Heart right ventricle (tissue), 16 donors: ENCODE measurements at regions not wholly inside any gene's neighbourhood (a gene's known extent, or its start where the extent isn't known, plus 50 kb on each side); places are given as distances from the start of the nearest gene placed in this dataset.

Source experiments
- ATAC-seq, 8 donors: fragments of 200-7000 bp; cut with Tn5 transposase; one replicate each; pipeline ENCODE4 v1.9.1; 2020; ENCODE audit warnings: mild to moderate bottlenecking in 8 of 8, moderate library complexity in 8 of 8, moderate number of reproducible peaks in 1 of 8
- DNase-seq, 2 donors: peaks; one replicate each; pipeline ENCODE4 v3.0.0-alpha.2; 2020
- H3K27ac ChIP-seq, 10 donors: fragments of 200-600 bp; sonication (generic) in 2 of 10; one replicate each; pipeline versions ENCODE4 v1.5.0 to v1.8.0; 2020 to 2022; ENCODE audit warnings: mild to moderate bottlenecking in 3 of 10
- H3K27me3 ChIP-seq, 7 donors: fragments of 200-600 bp; one replicate each; pipeline ENCODE4 v1.8.0; 2021 to 2022; ENCODE audit warnings: mild to moderate bottlenecking in 2 of 7
- H3K36me3 ChIP-seq, 9 donors: fragments of 200-600 bp; sonication (generic) in 1 of 9; one replicate each; pipeline versions ENCODE4 v1.5.0 to v1.8.0; 2020 to 2022; ENCODE audit warnings: mild to moderate bottlenecking in 2 of 9
- H3K4me1 ChIP-seq, 9 donors: fragments of 200-600 bp; sonication (generic) in 1 of 9; one replicate each; pipeline versions ENCODE4 v1.5.0 to v1.8.0; 2020 to 2022; ENCODE audit warnings: mild to moderate bottlenecking in 4 of 9
- H3K4me3 ChIP-seq, 10 donors: fragments of 200-600 bp; sonication (generic) in 2 of 10; one replicate each; pipeline versions ENCODE4 v1.5.0 to v1.8.0; 2020 to 2022; ENCODE audit warnings: mild to moderate bottlenecking in 7 of 10, moderate library complexity in 2 of 10
- H3K9me3 ChIP-seq, 11 donors: fragments of 200-600 bp in 10 of 11; sonication (generic) in 2 of 11; one replicate each; pipeline versions ENCODE4 v1.5.0 to v1.8.0; 2013 to 2022; ENCODE audit warnings: mild to moderate bottlenecking in 2 of 11, control low read depth in 1 of 11, moderate library complexity in 1 of 11
- WGBS, 2 donors: extraction: QIAGEN DNeasy Blood & Tissue Kit; methylation state at CpG; one replicate each; pipeline ENCODE4 v1.1.7; 2013; ENCODE audit warnings: inconsistent platforms in 1 of 2; 5-methylcytosine and 5-hydroxymethylcytosine counted together
- intact Hi-C, 10 donors: fragments of 100-400 bp; cut with DNase I; formaldehyde crosslinking; loops; one replicate each; pipeline versions ENCODE4 v1.11.1 to v1.14.2; 2022
- TF ChIP-seq, protein P1 (sequence below), 9 donors: fragments of 200-600 bp; sonication (generic) in 2 of 9; IDR thresholded peaks; one replicate each; pipeline versions ENCODE4 v1.5.0 to v1.8.0; 2021 to 2022; ENCODE audit warnings: antibody characterized with exemption in 9 of 9, mild to moderate bottlenecking in 5 of 9, moderate library complexity in 1 of 9
- donor health status: Arrhythmogenic right ventricular cardiomyopathy.
- donor health status: ischemic (EF 13 %, LVEDD 7.1; RV severe dilation, severe dysfunction).
- donor health status: healthy with polysubstance abuse.
- donor health status: DM: no; HTN: yes; CAD: no.
- donor health status: DM: no; HTN: no; CAD: no.
- donor health status: ischemic (EF 25% LVEDD 6.9; RV normal size, moderate dysfunction).
- donor health status: ischemic (EF 25% LVEDD 5.7; RV mildly dilated, moderate dysfunction).
- donor health status: healthy.
- donor health status: DM: yes; HTN: yes; CAD: no.
- donor health status: Ischemic cardiomyopathy.
- donor health status: ischemic (EF 35%, LVEDD 5.7; RV mildly dilated, moderate dysfunction).
- donor health status: nonischemic (EF 11% LVEDD 7.7; RV severe dilation, severe dysfunction).
- donor health status: DM: yes; HTN: yes; CAD: no.
- donor health status: PGD.
- donor health status: ischemic (EF 29% LVEDD 5.4; RV normal size, mild dysfunction).
- donor health status: nonischemic (EF 23%, LVEDD 6.1; RV moderate dilation, normal function).

DNA sequence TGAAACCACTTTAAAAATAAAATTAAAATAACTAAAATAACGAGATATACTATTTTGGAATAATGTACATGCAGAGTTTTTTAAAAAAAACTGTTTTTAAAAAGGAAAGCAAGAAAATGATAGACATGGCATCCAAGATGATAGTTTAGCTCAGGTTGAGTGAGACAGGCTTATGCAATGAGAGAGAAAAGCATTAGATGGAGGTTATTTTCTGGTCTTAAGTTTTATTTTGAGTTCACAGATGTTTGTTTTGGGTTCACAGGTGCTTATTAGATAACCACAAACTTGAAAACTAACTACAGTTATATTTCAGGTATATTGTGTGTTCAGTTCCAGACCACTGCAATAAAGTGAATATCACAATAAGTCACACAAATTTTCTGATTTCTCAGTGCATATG lies 413.6 kb upstream of the TMCO5A start:
- Histone ChIP-seq H3K36me3 (no peaks in the 10 kb centered on the region), H3K4me3 (no peak overlapping the region), H3K9me3 (peaks cover 0 to 13% (median 0%) of the 10 kb centered on the region in 11 donors), H3K27ac (no peak overlapping the region), H3K27me3 (no peaks in the 10 kb centered on the region), H3K4me1 (no peaks in the 10 kb centered on the region)
- DNase-seq = no peak
- no peak for ATAC-seq
- intact Hi-C loops = no loop called here
- TF ChIP-seq, protein P1, sequence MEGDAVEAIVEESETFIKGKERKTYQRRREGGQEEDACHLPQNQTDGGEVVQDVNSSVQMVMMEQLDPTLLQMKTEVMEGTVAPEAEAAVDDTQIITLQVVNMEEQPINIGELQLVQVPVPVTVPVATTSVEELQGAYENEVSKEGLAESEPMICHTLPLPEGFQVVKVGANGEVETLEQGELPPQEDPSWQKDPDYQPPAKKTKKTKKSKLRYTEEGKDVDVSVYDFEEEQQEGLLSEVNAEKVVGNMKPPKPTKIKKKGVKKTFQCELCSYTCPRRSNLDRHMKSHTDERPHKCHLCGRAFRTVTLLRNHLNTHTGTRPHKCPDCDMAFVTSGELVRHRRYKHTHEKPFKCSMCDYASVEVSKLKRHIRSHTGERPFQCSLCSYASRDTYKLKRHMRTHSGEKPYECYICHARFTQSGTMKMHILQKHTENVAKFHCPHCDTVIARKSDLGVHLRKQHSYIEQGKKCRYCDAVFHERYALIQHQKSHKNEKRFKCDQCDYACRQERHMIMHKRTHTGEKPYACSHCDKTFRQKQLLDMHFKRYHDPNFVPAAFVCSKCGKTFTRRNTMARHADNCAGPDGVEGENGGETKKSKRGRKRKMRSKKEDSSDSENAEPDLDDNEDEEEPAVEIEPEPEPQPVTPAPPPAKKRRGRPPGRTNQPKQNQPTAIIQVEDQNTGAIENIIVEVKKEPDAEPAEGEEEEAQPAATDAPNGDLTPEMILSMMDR (IDR thresholded peaks at IDR 0.05) = no peak
- WGBS, 2 donors = 52 to 57% methylated on average over 1 of the region's 1 CpG

DNA sequence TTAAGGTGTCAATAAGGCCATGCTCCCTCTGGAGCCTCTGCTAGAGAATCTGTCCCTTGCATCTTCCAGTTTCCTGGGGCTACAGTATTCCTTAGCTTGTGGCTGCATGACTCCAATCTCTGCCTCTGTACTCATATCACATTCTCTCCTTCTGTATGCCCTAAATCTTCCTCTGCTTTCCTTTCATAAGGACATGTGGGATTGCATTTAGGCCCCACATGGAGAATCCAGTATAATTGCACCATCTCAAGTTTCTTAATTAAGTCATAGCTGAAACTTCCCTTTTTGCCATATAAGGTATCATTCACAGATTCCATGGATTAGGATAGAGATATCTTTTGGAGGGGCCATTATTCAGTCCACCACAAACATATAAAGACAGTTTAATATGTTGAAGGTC lies 409.8 kb upstream of the TMCO5A start:
- intact Hi-C loops = no loop called here
- no peak for DNase-seq
- H3K27ac ChIP-seq = no peak overlapping the region
- no peaks in the 10 kb centered on the region for H3K4me1 ChIP-seq
- no peak for ATAC-seq
- H3K36me3 ChIP-seq = no peaks in the 10 kb centered on the region
- H3K9me3 ChIP-seq = peaks cover 0 to 13% (median 0%) of the 10 kb centered on the region in 11 donors
- H3K4me3 ChIP-seq = no peak overlapping the region
- TF ChIP-seq, protein P1 (IDR thresholded peaks at IDR 0.05) = no peak
- H3K27me3 ChIP-seq = no peaks in the 10 kb centered on the region

DNA sequence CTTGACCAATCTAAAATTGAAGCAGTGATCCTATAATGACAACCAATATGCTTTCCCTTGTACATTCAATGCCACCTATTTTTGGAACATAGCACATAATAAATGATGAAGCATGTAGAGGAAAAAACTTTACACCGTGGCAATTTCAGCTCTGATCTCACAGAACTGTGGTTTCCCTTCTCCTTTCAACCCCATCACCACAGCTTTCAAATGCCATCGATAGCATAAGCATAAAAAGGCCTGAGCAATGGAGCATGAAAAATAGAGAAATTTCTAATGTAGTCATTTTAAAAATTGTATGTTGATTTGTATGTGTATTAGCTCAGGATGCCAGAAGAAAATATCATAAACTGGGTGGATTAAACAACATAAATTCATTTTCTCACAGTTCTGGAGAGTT lies 406.0 kb upstream of the TMCO5A start:
- Histone ChIP-seq H3K4me3 (no peak overlapping the region), H3K27me3 (no peaks in the 10 kb centered on the region), H3K27ac (no peak overlapping the region), H3K9me3 (peaks cover 0 to 6% (median 0%) of the 10 kb centered on the region in 11 donors), H3K4me1 (no peaks in the 10 kb centered on the region), H3K36me3 (no peaks in the 10 kb centered on the region)
- DNase-seq (no peak), ATAC-seq (no peak)
- intact Hi-C loops = no loop called here
- TF ChIP-seq, protein P1 (IDR thresholded peaks at IDR 0.05) = no peak
- 77 to 83% methylated on average over 2 of the region's 2 CpGs for WGBS, 2 donors

DNA sequence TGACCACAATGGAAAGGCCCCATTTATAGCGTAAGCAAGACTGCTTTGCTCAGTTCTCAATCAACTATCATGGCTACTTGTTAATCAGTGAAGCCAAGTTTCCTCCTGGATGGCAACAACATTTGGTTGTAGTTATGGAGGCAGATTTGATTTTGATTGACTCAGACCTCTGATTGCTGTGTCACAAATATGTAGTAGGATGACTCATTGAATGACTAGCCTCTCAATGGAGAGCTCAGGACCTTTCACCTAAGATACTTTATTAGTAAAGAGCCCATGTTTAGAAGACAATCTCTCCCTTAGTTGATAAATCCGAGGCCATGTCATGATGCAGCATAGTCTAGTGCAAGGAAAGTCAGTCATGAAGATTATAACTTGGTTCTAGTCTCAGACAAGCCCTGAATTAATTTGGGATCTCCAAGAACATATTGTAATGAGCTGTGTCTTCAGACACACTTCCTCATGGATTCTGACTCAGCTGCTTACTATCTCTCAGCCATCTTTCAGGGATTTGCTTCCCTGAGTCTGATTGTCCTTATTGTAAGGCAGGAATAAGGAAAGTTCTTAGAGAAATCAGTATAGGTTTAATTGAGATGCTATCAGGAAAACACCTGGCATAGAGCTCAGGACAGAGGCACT lies 397.4 kb upstream of the TMCO5A start:
- DNase-seq (no peak), ATAC-seq (no peak)
- no peaks in the 10 kb centered on the region for H3K36me3 ChIP-seq
- no peaks in the 10 kb centered on the region for H3K4me1 ChIP-seq
- no peaks in the 10 kb centered on the region for H3K27me3 ChIP-seq
- TF ChIP-seq, protein P1 (IDR thresholded peaks at IDR 0.05) = no peak
- intact Hi-C loops = no loop called here
- H3K27ac ChIP-seq = no peak overlapping the region
- peaks cover 0 to 20% (median 0%) of the 10 kb centered on the region in 11 donors for H3K9me3 ChIP-seq
- no peak overlapping the region for H3K4me3 ChIP-seq
- 67 to 73% methylated on average over 2 of the region's 2 CpGs for WGBS, 2 donors
